NCI-H1105 treated with DMSO at 0.1 percent for 48 hours (cell line): ENCODE measurements at regions not wholly inside any gene's neighbourhood (a gene's known extent, or its start where the extent isn't known, plus 50 kb on each side); places are given as distances from the start of the nearest gene placed in this dataset.
"Not testable (repeated sequence)": the region's sequence is repeated elsewhere in the genome, so short reads cannot be mapped to it uniquely, and the experiment has no call there.

ENCODE experiments used
- DNase-seq: peaks from one replicate; lab custom pipeline; 2025; lab: John Stamatoyannopoulos, UW

- no peak for DNase-seq
These were observed 197.3 kb downstream of the ETV1 start for GRCh38 chr7:13792208-13792607.

- no peak for DNase-seq
These were observed 195.5 kb downstream of the ETV1 start for GRCh38 chr7:13793926-13794325.

GRCh38 chr7:13794581-13794980 lies 194.9 kb downstream of the ETV1 start:
- DNase-seq: no peak

- DNase-seq: no peak
These were observed 191.9 kb downstream of the ETV1 start for GRCh38 chr7:13797545-13797944.

GRCh38 chr7:13800694-13801448 lies 188.6 kb downstream of the ETV1 start:
- DNase-seq: peak; percentile 11

- DNase-seq: no peak
These were observed 187.8 kb downstream of the ETV1 start for GRCh38 chr7:13801669-13802068.

GRCh38 chr7:13802651-13803050 lies 186.8 kb downstream of the ETV1 start:
- no peak for DNase-seq

- no peak for DNase-seq
These were observed 186.3 kb downstream of the ETV1 start for GRCh38 chr7:13803134-13803533.

GRCh38 chr7:13806089-13806867 lies 183.2 kb downstream of the ETV1 start:
- not testable (repeated sequence) for DNase-seq

- DNase-seq: not testable (repeated sequence)
These were observed 172.2 kb downstream of the ETV1 start for GRCh38 chr7:13817230-13817629.

GRCh38 chr7:13821152-13821787 lies 168.2 kb downstream of the ETV1 start:
- no peak for DNase-seq

GRCh38 chr7:13822678-13823077 lies 166.8 kb downstream of the ETV1 start:
- DNase-seq: no peak

- no peak for DNase-seq
These were observed 162.7 kb downstream of the ETV1 start for GRCh38 chr7:13826752-13827151.

- DNase-seq: no peak
These were observed 161.8 kb downstream of the ETV1 start for GRCh38 chr7:13827716-13828115.

GRCh38 chr7:13829231-13829630 lies 160.2 kb downstream of the ETV1 start:
- DNase-seq: no peak

GRCh38 chr7:13829914-13830900 lies 159.3 kb downstream of the ETV1 start:
- DNase-seq: peak; percentile 75

- DNase-seq: no peak
These were observed 157.1 kb downstream of the ETV1 start for GRCh38 chr7:13832346-13832745.

- DNase-seq: peak; percentile 84
These were observed 155.1 kb downstream of the ETV1 start for GRCh38 chr7:13834328-13834761.

GRCh38 chr7:13835442-13835841 lies 154.0 kb downstream of the ETV1 start:
- DNase-seq: no peak

- DNase-seq: peak; percentile 94
These were observed 150.4 kb downstream of the ETV1 start for GRCh38 chr7:13839063-13839462.
